ENCODE measurements at regions not wholly inside any gene's neighbourhood (a gene's known extent, or its start where the extent isn't known, plus 50 kb on each side); places are given as distances from the start of the nearest gene placed in this dataset.

- TF ChIP-seq CTCF (IDR thresholded peaks at IDR 0.05; ENCODE audit: low read depth, low read length) (no peak), EZH2phosphoT487 (IDR thresholded peaks at IDR 0.05; ENCODE audit: low read depth) (no peak)
These were observed 147.6 kb downstream of the ZIC5 start for GRCh38 chr13:99823961-99824360.
